ENCODE measurements at regions not wholly inside any gene's neighbourhood (a gene's known extent, or its start where the extent isn't known, plus 50 kb on each side); places are given as distances from the start of the nearest gene placed in this dataset.

- Histone ChIP-seq H3K9ac (ENCODE audit: low read length) (no peak overlapping the region), H3F3A (ENCODE audit: insufficient read depth, low read length) (no peaks in the 10 kb centered on the region), H3K4me1 (ENCODE audit: insufficient read depth, low read length, severe bottlenecking) (no peaks in the 10 kb centered on the region), H3K36me3 (ENCODE audit: insufficient read depth, low read length) (no peaks in the 10 kb centered on the region), H3K27ac (ENCODE audit: low read depth, low read length, poor library complexity, severe bottlenecking) (no peak overlapping the region), H3K4me2 (ENCODE audit: low read length) (no peak overlapping the region), H3K79me2 (ENCODE audit: insufficient read depth, low read length) (no peaks in the 10 kb centered on the region), H3K4me3 (ENCODE audit: low read depth, low read length, poor library complexity, severe bottlenecking) (no peak overlapping the region), H3K9me3 (ENCODE audit: low read length) (no peaks in the 10 kb centered on the region), H3K9me2 (ENCODE audit: low read depth, low read length) (no peaks in the 10 kb centered on the region), H2AFZ (ENCODE audit: low read length) (no peak overlapping the region), H4K20me1 (ENCODE audit: insufficient read depth, low read length) (no peaks in the 10 kb centered on the region), H3K27me3 (ENCODE audit: insufficient read depth, low read length) (no peaks in the 10 kb centered on the region)
- TF ChIP-seq EZH2 (IDR thresholded peaks at IDR 0.05; ENCODE audit: borderline replicate concordance, low read length) = no peak
- TF ChIP-seq, protein P1, sequence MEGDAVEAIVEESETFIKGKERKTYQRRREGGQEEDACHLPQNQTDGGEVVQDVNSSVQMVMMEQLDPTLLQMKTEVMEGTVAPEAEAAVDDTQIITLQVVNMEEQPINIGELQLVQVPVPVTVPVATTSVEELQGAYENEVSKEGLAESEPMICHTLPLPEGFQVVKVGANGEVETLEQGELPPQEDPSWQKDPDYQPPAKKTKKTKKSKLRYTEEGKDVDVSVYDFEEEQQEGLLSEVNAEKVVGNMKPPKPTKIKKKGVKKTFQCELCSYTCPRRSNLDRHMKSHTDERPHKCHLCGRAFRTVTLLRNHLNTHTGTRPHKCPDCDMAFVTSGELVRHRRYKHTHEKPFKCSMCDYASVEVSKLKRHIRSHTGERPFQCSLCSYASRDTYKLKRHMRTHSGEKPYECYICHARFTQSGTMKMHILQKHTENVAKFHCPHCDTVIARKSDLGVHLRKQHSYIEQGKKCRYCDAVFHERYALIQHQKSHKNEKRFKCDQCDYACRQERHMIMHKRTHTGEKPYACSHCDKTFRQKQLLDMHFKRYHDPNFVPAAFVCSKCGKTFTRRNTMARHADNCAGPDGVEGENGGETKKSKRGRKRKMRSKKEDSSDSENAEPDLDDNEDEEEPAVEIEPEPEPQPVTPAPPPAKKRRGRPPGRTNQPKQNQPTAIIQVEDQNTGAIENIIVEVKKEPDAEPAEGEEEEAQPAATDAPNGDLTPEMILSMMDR (IDR thresholded peaks at IDR 0.05; ENCODE audit: low read length) = no peak
These were observed 185.3 kb downstream of the KCNRG start for GRCh38 chr13:50200569-50200968.

DNA sequence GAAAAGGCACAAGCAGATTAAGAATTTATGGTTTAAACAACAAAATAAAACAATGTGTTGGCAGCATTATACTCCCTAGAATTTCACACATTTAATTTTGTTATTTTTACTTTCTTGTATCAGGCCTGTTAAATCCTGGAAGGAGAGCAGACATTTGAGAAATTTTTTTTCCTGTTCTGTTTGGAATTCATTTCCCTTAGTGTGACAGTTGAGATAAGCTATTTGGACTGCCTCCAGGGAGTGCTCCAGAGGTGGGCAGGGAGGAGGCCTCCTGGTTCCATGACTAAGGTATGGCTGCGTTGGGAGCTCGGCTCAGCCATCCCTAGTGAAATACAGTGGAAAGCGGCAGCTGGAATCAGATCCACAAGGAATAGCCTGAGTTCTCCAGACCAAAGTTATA, 185.7 kb downstream of the KCNRG start:
- H3K4me3 ChIP-seq (ENCODE audit: low read depth, low read length, poor library complexity, severe bottlenecking) = no peak overlapping the region
- no peaks in the 10 kb centered on the region for H3K9me2 ChIP-seq (ENCODE audit: low read depth, low read length)
- no peaks in the 10 kb centered on the region for H3K79me2 ChIP-seq (ENCODE audit: insufficient read depth, low read length)
- H3K36me3 ChIP-seq (ENCODE audit: insufficient read depth, low read length) = no peaks in the 10 kb centered on the region
- no peak overlapping the region for H3K27ac ChIP-seq (ENCODE audit: low read depth, low read length, poor library complexity, severe bottlenecking)
- H3K27me3 ChIP-seq (ENCODE audit: insufficient read depth, low read length) = no peaks in the 10 kb centered on the region
- no peak overlapping the region for H3K9ac ChIP-seq (ENCODE audit: low read length)
- no peaks in the 10 kb centered on the region for H3K4me1 ChIP-seq (ENCODE audit: insufficient read depth, low read length, severe bottlenecking)
- no peak overlapping the region for H3K4me2 ChIP-seq (ENCODE audit: low read length)
- no peaks in the 10 kb centered on the region for H3F3A ChIP-seq (ENCODE audit: insufficient read depth, low read length)
- H4K20me1 ChIP-seq (ENCODE audit: insufficient read depth, low read length) = no peaks in the 10 kb centered on the region
- no peaks in the 10 kb centered on the region for H3K9me3 ChIP-seq (ENCODE audit: low read length)
- H2AFZ ChIP-seq (ENCODE audit: low read length) = no peak overlapping the region
- no peak for TF ChIP-seq EZH2 (IDR thresholded peaks at IDR 0.05; ENCODE audit: borderline replicate concordance, low read length)
- TF ChIP-seq, protein P1 (IDR thresholded peaks at IDR 0.05; ENCODE audit: low read length) = no peak

DNA sequence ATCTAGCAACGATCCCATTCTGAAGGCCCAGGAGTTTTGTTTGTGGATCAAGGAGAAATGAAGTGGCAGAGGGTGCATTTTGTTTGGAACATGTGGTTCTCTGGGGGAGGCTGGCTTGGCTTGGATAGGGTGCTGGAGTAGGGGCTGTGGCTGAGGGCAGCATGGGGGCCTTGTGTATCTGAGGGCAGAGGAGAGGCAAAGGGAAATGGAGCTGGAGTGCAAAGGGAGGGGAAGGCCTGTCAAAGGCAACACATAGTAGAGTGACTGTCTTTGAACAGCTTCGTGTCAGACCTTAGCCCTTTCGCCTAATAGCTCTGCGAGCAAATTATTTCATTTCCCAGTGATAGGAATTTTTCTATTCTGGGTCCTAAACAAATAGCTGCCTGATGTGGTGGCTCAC, 187.2 kb downstream of the KCNRG start:
- H3K9ac ChIP-seq (ENCODE audit: low read length) = no peak overlapping the region
- H2AFZ ChIP-seq (ENCODE audit: low read length) = no peak overlapping the region
- no peaks in the 10 kb centered on the region for H3K36me3 ChIP-seq (ENCODE audit: insufficient read depth, low read length)
- no peaks in the 10 kb centered on the region for H3K9me3 ChIP-seq (ENCODE audit: low read length)
- TF ChIP-seq EZH2 (IDR thresholded peaks at IDR 0.05; ENCODE audit: borderline replicate concordance, low read length) = no peak
- TF ChIP-seq, protein P1 (IDR thresholded peaks at IDR 0.05; ENCODE audit: low read length) = no peak
- no peak overlapping the region for H3K4me2 ChIP-seq (ENCODE audit: low read length)
- no peaks in the 10 kb centered on the region for H3K4me1 ChIP-seq (ENCODE audit: insufficient read depth, low read length, severe bottlenecking)
- H3K27me3 ChIP-seq (ENCODE audit: insufficient read depth, low read length) = no peaks in the 10 kb centered on the region
- no peaks in the 10 kb centered on the region for H3K79me2 ChIP-seq (ENCODE audit: insufficient read depth, low read length)
- no peaks in the 10 kb centered on the region for H3K9me2 ChIP-seq (ENCODE audit: low read depth, low read length)
- no peak overlapping the region for H3K27ac ChIP-seq (ENCODE audit: low read depth, low read length, poor library complexity, severe bottlenecking)
- no peaks in the 10 kb centered on the region for H4K20me1 ChIP-seq (ENCODE audit: insufficient read depth, low read length)
- H3K4me3 ChIP-seq (ENCODE audit: low read depth, low read length, poor library complexity, severe bottlenecking) = no peak overlapping the region
- no peaks in the 10 kb centered on the region for H3F3A ChIP-seq (ENCODE audit: insufficient read depth, low read length)

Data from OCI-LY1 (cell line).